Islet of Langerhans (tissue), 1 donor: ENCODE measurements at regions not wholly inside any gene's neighbourhood (a gene's known extent, or its start where the extent isn't known, plus 50 kb on each side); places are given as distances from the start of the nearest gene placed in this dataset.

Source experiments
- FAIRE-seq: peaks from one replicate; lab custom pipeline; 2011; peaks lifted over from hg19 to GRCh38; lab: Jason Lieb, UNC

- FAIRE-seq: peak; percentile 36
Observed at GRCh38 chr12:103097496-103097895, 140.0 kb downstream of the ASCL1 start.

- FAIRE-seq: no peak
Observed at GRCh38 chr12:103100257-103100831, 142.9 kb downstream of the ASCL1 start.

- FAIRE-seq: no peak
Observed at GRCh38 chr12:103102225-103102744, 144.8 kb downstream of the ASCL1 start.

- FAIRE-seq: peak; percentile 5
Observed at GRCh38 chr12:103105971-103106597, 148.6 kb downstream of the ASCL1 start.

GRCh38 chr12:103109861-103110260 lies 152.4 kb downstream of the ASCL1 start:
- FAIRE-seq: no peak

- FAIRE-seq: peak; percentile 93
Observed at GRCh38 chr12:103114296-103115055, 157.0 kb downstream of the ASCL1 start.

GRCh38 chr12:103128862-103129501 lies 171.5 kb downstream of the ASCL1 start:
- FAIRE-seq: no peak

- FAIRE-seq: no peak
Observed at GRCh38 chr12:103130564-103130963, 173.1 kb downstream of the ASCL1 start.

- no peak for FAIRE-seq
Observed at GRCh38 chr12:103138538-103138937, 181.1 kb downstream of the ASCL1 start.

- FAIRE-seq: no peak
Observed at GRCh38 chr12:103139876-103140275, 182.4 kb downstream of the ASCL1 start.

GRCh38 chr12:103140286-103140685 lies 182.8 kb downstream of the ASCL1 start:
- FAIRE-seq: no peak

- no peak for FAIRE-seq
Observed at GRCh38 chr12:103144278-103144677, 186.8 kb downstream of the ASCL1 start.

GRCh38 chr12:103160622-103161021 lies 203.1 kb downstream of the ASCL1 start:
- FAIRE-seq: no peak

- no peak for FAIRE-seq
Observed at GRCh38 chr12:103161582-103162362, 204.3 kb downstream of the ASCL1 start.

GRCh38 chr12:103166949-103167348 lies 209.5 kb downstream of the ASCL1 start:
- no peak for FAIRE-seq

GRCh38 chr12:103172447-103173112 lies 215.1 kb downstream of the ASCL1 start:
- FAIRE-seq: no peak

- FAIRE-seq: peak; percentile 21
Observed at GRCh38 chr12:103175625-103176024, 218.2 kb downstream of the ASCL1 start.

GRCh38 chr12:103177639-103178255 lies 220.3 kb downstream of the ASCL1 start:
- no peak for FAIRE-seq

- FAIRE-seq: no peak
Observed at GRCh38 chr12:103178366-103179080, 221.0 kb downstream of the ASCL1 start.
